Tibial nerve (tissue), 4 donors: ENCODE measurements at regions not wholly inside any gene's neighbourhood (a gene's known extent, or its start where the extent isn't known, plus 50 kb on each side); places are given as distances from the start of the nearest gene placed in this dataset.

Experiments used
- DNase-seq, 2 donors: peaks; one replicate each; pipeline ENCODE4 v3.0.0-alpha.2; 2019; ENCODE audit warnings: low spot score in 2 of 2
- H3K27ac ChIP-seq, 4 donors: fragments of 200-600 bp; sonication (generic) in 3 of 4; one replicate each; pipeline ENCODE4 v1.5.1; 2017 to 2019; ENCODE audit warnings: mild to moderate bottlenecking in 1 of 4
- H3K27me3 ChIP-seq, 2 donors: fragments of 200-600 bp; sonication (generic) in 1 of 2; one replicate each; pipeline versions ENCODE4 v1.5.1 to v1.6.0; 2017 to 2019
- H3K36me3 ChIP-seq, 3 donors: fragments of 200-600 bp; sonication (generic); one replicate each; pipeline ENCODE4 v1.5.1; 2018 to 2019
- H3K4me1 ChIP-seq, 4 donors: fragments of 200-600 bp; sonication (generic) in 3 of 4; one replicate each; pipeline ENCODE4 v1.5.1; 2017 to 2019
- H3K4me3 ChIP-seq, 4 donors: fragments of 200-600 bp; sonication (generic) in 3 of 4; one replicate each; pipeline ENCODE4 v1.5.1; 2017 to 2019; ENCODE audit warnings: mild to moderate bottlenecking in 1 of 4, moderate library complexity in 1 of 4
- H3K9me3 ChIP-seq, 4 donors: fragments of 200-600 bp; sonication (generic) in 3 of 4; one replicate each; pipeline ENCODE4 v1.5.1; 2017 to 2019
- EP300 ChIP-seq, 2 donors: sonication (generic); formaldehyde crosslinking; IDR thresholded peaks; one replicate each; pipeline ENCODE4 v1.6.1; 2017; ENCODE audit warnings: antibody characterized with exemption in 2 of 2, mild to moderate bottlenecking in 1 of 2
- POLR2A ChIP-seq, 2 donors: fragments of 450-650 bp; IDR thresholded peaks; one replicate each; pipeline ENCODE4 v1.6.1; 2017; ENCODE audit warnings: antibody characterized with exemption in 2 of 2, mild to moderate bottlenecking in 2 of 2, moderate library complexity in 2 of 2
- WGBS, 2 donors: methylation state at CpG; one replicate each; pipeline ENCODE4 v1.1.5; 2018; 5-methylcytosine and 5-hydroxymethylcytosine counted together
- TF ChIP-seq, protein P1 (sequence below), 5 experiments: fragments of 200-600 bp in 3 of 5; fragments of 450-650 bp in 2 of 5; sonication (generic) in 3 of 5; IDR thresholded peaks; one replicate each; pipeline ENCODE4 v1.5.1; 2016 to 2019; ENCODE audit warnings: antibody characterized with exemption in 5 of 5, mild to moderate bottlenecking in 3 of 5, moderate library complexity in 2 of 5

DNA sequence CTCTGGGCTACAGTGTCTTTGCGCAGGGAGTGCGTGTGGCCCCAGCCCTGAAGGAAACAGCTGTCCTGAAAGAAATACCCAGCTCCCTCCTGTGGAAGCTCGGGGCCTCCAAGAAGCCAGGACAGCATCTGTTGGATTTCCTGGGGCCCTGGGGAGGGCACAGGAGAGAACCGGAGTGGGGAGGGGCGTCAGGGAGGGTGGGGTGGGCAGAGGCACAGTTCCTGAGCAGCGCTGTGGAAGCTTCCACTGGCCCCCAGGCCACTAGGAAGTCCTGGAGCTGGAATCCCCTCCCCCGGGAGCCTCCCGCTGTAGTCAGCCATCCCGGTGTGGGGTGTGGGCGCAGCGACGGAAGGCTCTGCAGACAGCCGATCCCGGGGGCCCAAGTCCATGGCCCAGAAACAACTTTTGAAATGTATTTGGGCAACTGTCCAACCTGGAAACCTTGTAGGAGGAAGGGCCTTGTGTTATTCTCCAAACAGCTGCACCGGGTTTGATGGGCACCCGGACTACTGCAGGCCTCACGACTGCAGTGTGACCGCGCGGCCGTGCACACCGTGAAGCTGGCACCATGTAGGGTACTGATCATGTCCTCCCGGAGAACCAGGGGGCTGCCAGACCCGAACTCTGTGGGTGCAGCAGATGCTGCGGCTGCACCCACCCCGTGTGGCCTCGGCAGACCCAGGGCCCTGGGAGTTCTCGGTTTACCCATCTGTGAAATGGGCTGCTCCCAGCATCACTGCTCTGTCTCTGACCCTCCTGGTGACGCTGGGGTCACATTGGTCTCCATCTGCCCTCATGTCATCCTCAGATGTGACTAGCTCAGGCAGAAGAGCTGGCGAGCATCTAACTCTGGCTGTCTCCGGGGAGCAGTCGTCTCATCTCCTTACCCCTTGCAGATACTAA, 68.5 kb upstream of the HMX1 start:
- H3K9me3 ChIP-seq, result peaks cover 0 to 5% (median 0%) of the 10 kb centered on the region in 4 donors

DNA sequence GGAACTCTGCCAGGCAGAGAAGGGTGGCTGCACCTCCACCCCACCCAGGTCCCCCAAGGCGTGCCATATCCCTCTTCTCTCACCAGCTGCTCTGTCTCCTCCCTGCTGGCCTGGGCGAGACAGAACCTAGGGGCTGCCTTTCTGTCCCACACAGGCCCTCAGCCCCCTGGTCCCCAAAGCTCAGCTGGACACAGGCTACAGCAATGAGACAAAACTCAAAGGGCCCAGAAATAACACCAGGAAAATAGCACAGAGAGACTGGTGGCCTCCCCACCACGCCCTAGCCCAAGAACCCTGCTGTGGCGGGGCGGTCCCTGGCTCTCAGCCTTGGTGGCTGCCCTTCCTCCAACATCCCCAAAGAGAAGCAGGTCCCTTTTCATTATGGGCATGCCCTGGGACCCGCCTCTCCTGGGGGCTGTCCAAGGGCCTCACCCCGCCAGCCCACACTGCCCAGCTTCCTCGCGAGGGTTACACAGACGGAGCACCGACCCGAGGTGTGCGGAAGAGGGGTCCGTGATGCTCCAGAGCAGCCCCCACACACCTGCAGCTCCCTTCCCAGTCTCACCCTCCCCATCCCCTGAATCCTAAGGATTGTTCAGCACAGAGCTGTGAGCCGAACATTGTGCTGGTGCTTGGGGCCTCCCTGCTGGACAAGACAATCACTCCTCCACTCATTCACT, 67.7 kb upstream of the HMX1 start:
- no peak overlapping the region for H3K27ac ChIP-seq
- no peaks in the 10 kb centered on the region for H3K36me3 ChIP-seq
- H3K27me3 ChIP-seq, result no peaks in the 10 kb centered on the region
- no peak for DNase-seq
- WGBS, 2 donors, result 26 to 35% methylated on average over 14 of the region's 15 CpGs
- H3K4me3 ChIP-seq, result no peak overlapping the region
- no peak for TF ChIP-seq EP300 (IDR thresholded peaks at IDR 0.05)
- no peak for TF ChIP-seq POLR2A (IDR thresholded peaks at IDR 0.05)
- TF ChIP-seq, protein P1, sequence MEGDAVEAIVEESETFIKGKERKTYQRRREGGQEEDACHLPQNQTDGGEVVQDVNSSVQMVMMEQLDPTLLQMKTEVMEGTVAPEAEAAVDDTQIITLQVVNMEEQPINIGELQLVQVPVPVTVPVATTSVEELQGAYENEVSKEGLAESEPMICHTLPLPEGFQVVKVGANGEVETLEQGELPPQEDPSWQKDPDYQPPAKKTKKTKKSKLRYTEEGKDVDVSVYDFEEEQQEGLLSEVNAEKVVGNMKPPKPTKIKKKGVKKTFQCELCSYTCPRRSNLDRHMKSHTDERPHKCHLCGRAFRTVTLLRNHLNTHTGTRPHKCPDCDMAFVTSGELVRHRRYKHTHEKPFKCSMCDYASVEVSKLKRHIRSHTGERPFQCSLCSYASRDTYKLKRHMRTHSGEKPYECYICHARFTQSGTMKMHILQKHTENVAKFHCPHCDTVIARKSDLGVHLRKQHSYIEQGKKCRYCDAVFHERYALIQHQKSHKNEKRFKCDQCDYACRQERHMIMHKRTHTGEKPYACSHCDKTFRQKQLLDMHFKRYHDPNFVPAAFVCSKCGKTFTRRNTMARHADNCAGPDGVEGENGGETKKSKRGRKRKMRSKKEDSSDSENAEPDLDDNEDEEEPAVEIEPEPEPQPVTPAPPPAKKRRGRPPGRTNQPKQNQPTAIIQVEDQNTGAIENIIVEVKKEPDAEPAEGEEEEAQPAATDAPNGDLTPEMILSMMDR (IDR thresholded peaks at IDR 0.05), result no peak
- peaks cover 0 to 5% (median 0%) of the 10 kb centered on the region in 4 donors for H3K9me3 ChIP-seq
- no peaks in the 10 kb centered on the region for H3K4me1 ChIP-seq

More for the DNA sequence above, 68.5 kb upstream of the HMX1 start:
- TF ChIP-seq POLR2A (IDR thresholded peaks at IDR 0.05) (no peak), EP300 (IDR thresholded peaks at IDR 0.05) (no peak)
- TF ChIP-seq, protein P1 (IDR thresholded peaks at IDR 0.05), result no peak
- no peak for DNase-seq
- Histone ChIP-seq H3K4me1 (no peaks in the 10 kb centered on the region), H3K27ac (no peak overlapping the region), H3K4me3 (no peak overlapping the region), H3K27me3 (no peaks in the 10 kb centered on the region), H3K36me3 (no peaks in the 10 kb centered on the region)
- 30 to 38% methylated on average over 10 to 27 of the region's 32 CpGs for WGBS, 2 donors

DNA sequence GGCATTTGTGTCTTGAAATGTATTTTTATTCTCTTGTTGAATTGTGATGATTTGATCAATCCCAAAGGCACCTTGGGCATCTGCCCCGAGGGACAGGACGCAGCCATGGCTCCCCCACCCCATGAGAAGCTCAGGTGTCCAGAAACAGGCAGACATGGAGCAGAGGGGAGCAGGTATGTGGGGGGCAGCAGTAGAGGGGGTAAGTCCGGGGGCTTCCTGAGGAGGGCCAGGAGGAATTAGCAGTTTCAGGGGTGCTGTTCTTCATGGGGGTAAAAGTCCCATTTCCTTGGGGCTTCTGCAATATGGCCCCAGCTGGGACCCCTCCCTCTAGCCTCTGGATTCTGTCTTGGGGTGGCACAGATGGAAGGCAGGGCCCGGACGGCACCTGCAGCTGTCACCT, 67.0 kb upstream of the HMX1 start:
- Histone ChIP-seq H3K27me3 (no peaks in the 10 kb centered on the region), H3K4me1 (no peaks in the 10 kb centered on the region), H3K27ac (no peak overlapping the region), H3K4me3 (no peak overlapping the region), H3K9me3 (peaks cover 0 to 5% (median 0%) of the 10 kb centered on the region in 4 donors), H3K36me3 (no peaks in the 10 kb centered on the region)
- DNase-seq, result no peak
- 73 to 82% methylated on average over 5 of the region's 5 CpGs for WGBS, 2 donors
- TF ChIP-seq EP300 (IDR thresholded peaks at IDR 0.05), result no peak
- TF ChIP-seq, protein P1 (IDR thresholded peaks at IDR 0.05), result no peak
- no peak for TF ChIP-seq POLR2A (IDR thresholded peaks at IDR 0.05)

DNA sequence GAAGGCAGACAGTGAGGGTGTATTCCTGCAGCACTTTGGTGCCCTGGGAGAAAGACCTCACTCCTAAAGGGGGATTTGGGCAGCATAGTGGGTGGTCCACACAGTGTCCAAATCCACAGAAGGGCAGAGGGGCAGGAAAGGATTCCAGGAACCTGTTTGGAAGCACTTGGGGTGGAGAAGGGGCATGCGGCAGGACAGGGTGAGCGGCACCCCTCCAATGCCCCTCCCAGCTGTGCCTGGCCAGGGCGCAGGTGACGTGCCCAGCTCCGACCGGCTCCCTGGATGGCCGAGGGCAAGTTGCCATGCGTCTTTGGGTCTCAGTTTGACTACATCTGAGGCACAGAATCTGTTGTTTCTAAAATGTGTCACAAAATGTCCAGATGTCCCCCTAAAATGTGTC, 66.5 kb upstream of the HMX1 start:
- TF ChIP-seq, protein P1 (IDR thresholded peaks at IDR 0.05), result no peak
- TF ChIP-seq EP300 (IDR thresholded peaks at IDR 0.05) (no peak), POLR2A (IDR thresholded peaks at IDR 0.05) (no peak)
- 76 to 88% methylated on average over 8 of the region's 8 CpGs for WGBS, 2 donors
- DNase-seq, result no peak
- peaks cover 0 to 5% (median 0%) of the 10 kb centered on the region in 4 donors for H3K9me3 ChIP-seq
- no peaks in the 10 kb centered on the region for H3K4me1 ChIP-seq
- H3K27ac ChIP-seq, result no peak overlapping the region
- no peaks in the 10 kb centered on the region for H3K27me3 ChIP-seq
- H3K36me3 ChIP-seq, result no peaks in the 10 kb centered on the region
- no peak overlapping the region for H3K4me3 ChIP-seq

DNA sequence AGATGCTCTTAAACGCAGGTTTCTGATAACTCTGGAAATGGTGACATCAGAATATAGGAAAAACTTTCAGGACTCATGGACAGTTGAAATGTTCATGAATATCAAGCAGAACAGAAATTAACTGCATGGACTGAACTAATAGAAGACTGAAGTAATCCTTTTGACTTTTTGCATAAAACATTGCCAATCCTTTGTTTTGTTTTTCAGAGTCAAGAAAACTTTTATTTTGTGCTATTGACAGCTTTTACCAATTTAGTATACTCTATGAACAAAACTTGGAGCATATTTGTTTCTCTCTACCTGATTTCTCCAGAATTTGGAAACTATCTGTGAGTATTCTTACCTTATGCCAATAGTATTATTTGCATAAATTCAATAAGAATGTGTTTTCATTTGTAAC, 61.2 kb upstream of the HMX1 start:
- no peaks in the 10 kb centered on the region for H3K36me3 ChIP-seq
- H3K9me3 ChIP-seq, result peaks cover 0 to 9% (median 0%) of the 10 kb centered on the region in 4 donors
- H3K27me3 ChIP-seq, result no peaks in the 10 kb centered on the region
- DNase-seq, result no peak
- WGBS, 2 donors, result 77 to 90% methylated on average over 1 of the region's 1 CpG
- TF ChIP-seq, protein P1 (IDR thresholded peaks at IDR 0.05), result no peak
- TF ChIP-seq EP300 (IDR thresholded peaks at IDR 0.05) (no peak), POLR2A (IDR thresholded peaks at IDR 0.05) (no peak)
- no peaks in the 10 kb centered on the region for H3K4me1 ChIP-seq
- H3K27ac ChIP-seq, result no peak overlapping the region
- no peak overlapping the region for H3K4me3 ChIP-seq
